HepG2 (cell line): ENCODE measurements at regions not wholly inside any gene's neighbourhood (a gene's known extent, or its start where the extent isn't known, plus 50 kb on each side); places are given as distances from the start of the nearest gene placed in this dataset.

ENCODE experiments used
- CREM ChIP-seq, 2 experiments: sonication (generic) in 1 of 2; formaldehyde crosslinking in 1 of 2; IDR thresholded peaks; 2 replicates each; pipeline versions ENCODE4 v1.4.0 to v1.6.1; 2016 to 2020; ENCODE audit warnings: antibody characterized with exemption in 1 of 2, mild to moderate bottlenecking in 1 of 2, missing genetic modification reagents in 1 of 2
- FOXK2 ChIP-seq: fragments of 450-650 bp; IDR thresholded peaks from 2 replicates; pipeline ENCODE4 v1.6.1; 2016
- KMT2A ChIP-seq: sonication (generic); formaldehyde crosslinking; IDR thresholded peaks from 2 replicates; pipeline ENCODE4 v1.4.0; 2020; ENCODE audit warnings: missing genetic modification reagents
- PCBP2 ChIP-seq: fragments of 200-400 bp; formaldehyde crosslinking; optimal IDR thresholded peaks from 2 replicates; pipeline ENCODE3; 2018; ENCODE audit warnings: low read length, low read depth; ENCODE audit not compliant: poor library complexity, severe bottlenecking
- PHF20 ChIP-seq: sonication (generic); formaldehyde crosslinking; IDR thresholded peaks from 2 replicates; pipeline ENCODE4 v1.5.0; 2020; ENCODE audit warnings: mild to moderate bottlenecking, missing genetic modification reagents
- SUZ12 ChIP-seq: fragments of 150-350 bp; IDR thresholded peaks from 2 replicates; pipeline ENCODE4 v1.6.1; 2014; ENCODE audit warnings: low read depth, low read length
- ZBTB8A ChIP-seq: sonication (generic); formaldehyde crosslinking; IDR thresholded peaks from 2 replicates; pipeline ENCODE4 v1.4.0; 2020; ENCODE audit warnings: mild to moderate bottlenecking, low read depth, missing genetic modification reagents, borderline replicate concordance

GRCh38 chrX:16480049-16480448 lies 169.9 kb upstream of the S100G start:
- no peak for TF ChIP-seq ZBTB8A
- TF ChIP-seq PHF20, result no peak
- no peak for TF ChIP-seq KMT2A (CRISPR knock-in tag)
- no peak for TF ChIP-seq SUZ12
- no peak for TF ChIP-seq CREM (IDR thresholded peaks at IDR 0.05)
- no peak for TF ChIP-seq CREM (CRISPR knock-in tag; IDR thresholded peaks at IDR 0.05)
- no peak for TF ChIP-seq FOXK2
- TF ChIP-seq PCBP2, result no peak
